Spinal cord (tissue), 9 donors: ENCODE measurements at regions not wholly inside any gene's neighbourhood (a gene's known extent, or its start where the extent isn't known, plus 50 kb on each side); places are given as distances from the start of the nearest gene placed in this dataset.
"Not testable (repeated sequence)": the region's sequence is repeated elsewhere in the genome, so short reads cannot be mapped to it uniquely, and the experiment has no call there.

Experiments
- DNase-seq, 6 donors: peaks; one replicate each; pipeline versions ENCODE4 v3.0.0 to v3.0.0-alpha.2; 2013 to 2015; ENCODE audit warnings: low spot score in 6 of 6, low read depth in 4 of 6
- H3K27ac ChIP-seq: one replicate; pipeline ENCODE4 v1.5.1; 2013; ENCODE audit warnings: low read depth, low read length, control low read depth
- H3K27me3 ChIP-seq: one replicate; pipeline ENCODE4 v1.6.1; 2013; ENCODE audit warnings: low read length; ENCODE audit not compliant: control insufficient read depth, insufficient read depth
- H3K36me3 ChIP-seq: one replicate; pipeline ENCODE4 v1.6.1; 2013; ENCODE audit warnings: low read length; ENCODE audit not compliant: control insufficient read depth, insufficient read depth
- H3K4me1 ChIP-seq: one replicate; pipeline ENCODE4 v1.6.1; 2013; ENCODE audit warnings: low read length; ENCODE audit not compliant: control insufficient read depth, insufficient read depth
- H3K4me3 ChIP-seq: one replicate; pipeline ENCODE4 v1.5.1; 2013; ENCODE audit warnings: low read depth, low read length, control low read depth
- H3K9me3 ChIP-seq: one replicate; pipeline ENCODE4 v1.6.1; 2013; ENCODE audit warnings: low read length; ENCODE audit not compliant: control insufficient read depth, insufficient read depth
- WGBS: methylation state at CpG from one replicate; pipeline ENCODE4 v1.1.5; 2013; ENCODE audit warnings: missing lambda C conversion rate; ENCODE audit not compliant: insufficient coverage; 5-methylcytosine and 5-hydroxymethylcytosine counted together
- donor health status: healthy.

DNA sequence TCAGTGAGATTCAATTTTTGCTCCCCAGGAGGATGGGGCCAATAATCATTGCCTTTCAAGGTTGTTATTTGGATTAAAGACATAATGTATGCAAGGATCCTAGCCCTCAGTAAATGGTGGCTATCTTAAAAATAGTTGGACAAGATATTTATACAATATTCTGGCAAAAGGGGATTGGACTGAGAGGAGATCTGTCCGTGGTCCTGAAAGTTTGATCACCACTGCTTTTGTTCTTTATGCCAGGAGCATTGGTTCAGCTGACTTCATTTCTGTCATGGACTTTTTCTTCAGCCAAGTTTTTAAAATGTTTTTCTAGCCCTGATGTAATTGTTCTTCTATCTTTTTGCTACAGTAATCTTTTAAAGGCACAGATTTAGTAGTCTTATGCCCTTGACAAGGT lies 70.2 kb upstream of the TCL1A start:
- no peaks in the 10 kb centered on the region for H3K36me3 ChIP-seq
- H3K27ac ChIP-seq: no peak overlapping the region
- no peak overlapping the region for H3K4me3 ChIP-seq
- H3K27me3 ChIP-seq: peaks cover 2% of the 10 kb centered on the region
- no CpG with 5 or more reads among the region's 1 CpG for WGBS
- H3K9me3 ChIP-seq: no peaks in the 10 kb centered on the region
- no peaks in the 10 kb centered on the region for H3K4me1 ChIP-seq
- peak in 2 of 6 donors; percentile 11 to 62 for DNase-seq

DNA sequence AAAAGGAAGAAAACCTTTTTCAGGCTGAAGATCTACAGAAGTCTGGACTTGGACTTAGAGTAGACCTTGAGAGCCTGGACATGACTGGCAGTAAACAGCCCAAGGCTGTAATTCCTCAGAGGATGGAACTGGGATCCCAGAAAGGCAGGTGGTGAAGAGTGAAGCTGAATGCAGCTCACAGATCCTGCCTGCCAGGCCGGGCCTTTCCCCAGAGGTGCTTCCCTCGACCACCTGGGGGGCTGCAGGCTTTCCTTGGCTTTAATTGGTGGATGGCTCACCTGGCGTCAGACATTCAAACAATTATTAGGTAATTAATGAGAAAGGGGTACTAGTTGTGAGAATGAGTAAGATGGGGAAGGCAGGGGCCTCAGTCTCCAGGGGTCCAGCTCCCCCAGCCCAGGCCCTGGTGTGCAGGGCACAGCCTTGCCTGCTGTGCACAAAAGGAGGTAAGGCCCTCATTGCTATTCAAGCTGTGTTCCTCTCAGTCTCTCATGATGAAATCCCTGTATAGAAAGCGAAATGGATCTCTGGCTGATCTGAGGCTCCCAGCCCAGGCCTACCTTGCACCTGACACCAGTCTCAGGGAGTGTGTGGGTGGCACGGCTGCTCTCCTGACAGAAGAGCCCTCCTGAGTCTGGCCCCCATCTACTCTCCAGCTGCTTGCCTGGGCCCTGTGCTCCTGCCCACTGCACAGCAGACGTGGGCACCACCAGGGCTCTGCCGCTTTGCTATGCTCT lies 63.0 kb upstream of the TCL1A start:
- H3K27me3 ChIP-seq: no peaks in the 10 kb centered on the region
- H3K36me3 ChIP-seq: no peaks in the 10 kb centered on the region
- no peak for DNase-seq
- WGBS: 71% methylated on average over 7 of the region's 7 CpGs
- no peaks in the 10 kb centered on the region for H3K4me1 ChIP-seq
- no peaks in the 10 kb centered on the region for H3K9me3 ChIP-seq
- no peak overlapping the region for H3K4me3 ChIP-seq
- H3K27ac ChIP-seq: no peak overlapping the region

DNA sequence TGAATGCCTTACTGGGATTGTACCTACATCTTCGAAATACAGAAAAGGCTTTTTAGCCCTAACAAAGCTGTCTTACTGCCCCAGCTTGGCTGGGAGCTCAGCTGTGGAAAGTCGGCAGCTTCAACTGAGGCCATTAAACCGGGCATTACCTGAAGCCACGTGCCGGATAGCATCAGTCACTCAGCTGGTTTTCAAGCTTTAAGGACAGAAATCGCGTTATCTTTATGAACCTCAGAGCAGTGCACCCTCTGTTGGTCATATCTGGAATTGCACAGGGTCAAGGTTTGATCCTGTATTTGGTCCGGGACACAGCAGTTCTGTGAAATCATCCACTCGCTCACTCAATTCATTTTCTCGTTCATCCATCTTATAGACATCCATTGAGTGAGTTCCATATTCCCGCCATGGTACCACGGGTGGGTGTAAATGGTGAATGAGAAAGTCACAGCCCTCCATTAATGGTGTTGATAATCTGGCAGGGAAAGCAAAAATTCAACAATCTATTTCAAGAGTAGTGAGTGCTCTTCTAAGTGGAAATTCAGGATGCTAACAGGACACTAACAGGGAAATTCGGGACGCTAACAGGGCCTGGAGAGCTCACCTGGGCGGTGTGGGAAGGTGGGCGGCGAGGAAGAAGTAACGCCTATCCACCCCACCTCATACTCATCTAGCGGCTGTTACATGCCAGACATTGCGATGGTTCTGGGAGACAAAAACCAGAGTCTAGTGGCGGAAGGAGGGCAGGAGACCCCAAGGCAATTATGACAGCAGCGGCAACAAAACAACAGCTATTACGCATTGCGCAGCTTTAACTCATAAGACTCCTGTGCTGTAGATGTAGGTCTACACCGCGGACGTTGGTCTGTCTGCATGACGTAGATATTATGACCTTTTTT lies 60.6 kb upstream of the TCL1A start:
- peak in 2 of 6 donors; percentile 51 to 71 for DNase-seq
- Histone ChIP-seq H3K27ac (no peak overlapping the region), H3K9me3 (no peaks in the 10 kb centered on the region), H3K36me3 (no peaks in the 10 kb centered on the region), H3K4me1 (no peaks in the 10 kb centered on the region), H3K27me3 (no peaks in the 10 kb centered on the region), H3K4me3 (no peak overlapping the region)
- WGBS: 68% methylated on average over 18 of the region's 28 CpGs

DNA sequence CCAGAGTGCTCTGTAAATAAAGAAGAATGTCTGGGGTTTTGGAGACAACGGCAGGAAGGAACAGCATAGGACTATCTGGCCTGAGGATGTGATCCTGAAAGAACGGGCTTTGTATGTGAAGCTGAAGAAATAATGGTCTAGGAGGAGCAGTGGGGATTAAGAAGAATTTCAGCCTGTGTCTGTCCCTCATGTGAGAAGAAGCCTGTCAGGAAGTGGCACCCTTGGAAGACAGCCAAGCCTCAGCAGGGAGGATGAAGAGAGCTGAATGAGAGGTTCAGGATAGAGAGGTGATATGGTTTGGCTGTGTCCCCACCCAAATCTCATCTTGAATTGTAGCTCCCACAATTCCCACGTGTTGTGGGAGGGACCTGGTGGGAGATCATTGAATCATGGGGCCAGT lies 56.9 kb upstream of the TCL1A start:
- no peak overlapping the region for H3K4me3 ChIP-seq
- no peaks in the 10 kb centered on the region for H3K36me3 ChIP-seq
- no peaks in the 10 kb centered on the region for H3K27me3 ChIP-seq
- no peak overlapping the region for H3K27ac ChIP-seq
- H3K4me1 ChIP-seq: no peaks in the 10 kb centered on the region
- H3K9me3 ChIP-seq: no peaks in the 10 kb centered on the region
- no peak for DNase-seq
- 78% methylated on average over 2 of the region's 3 CpGs for WGBS

DNA sequence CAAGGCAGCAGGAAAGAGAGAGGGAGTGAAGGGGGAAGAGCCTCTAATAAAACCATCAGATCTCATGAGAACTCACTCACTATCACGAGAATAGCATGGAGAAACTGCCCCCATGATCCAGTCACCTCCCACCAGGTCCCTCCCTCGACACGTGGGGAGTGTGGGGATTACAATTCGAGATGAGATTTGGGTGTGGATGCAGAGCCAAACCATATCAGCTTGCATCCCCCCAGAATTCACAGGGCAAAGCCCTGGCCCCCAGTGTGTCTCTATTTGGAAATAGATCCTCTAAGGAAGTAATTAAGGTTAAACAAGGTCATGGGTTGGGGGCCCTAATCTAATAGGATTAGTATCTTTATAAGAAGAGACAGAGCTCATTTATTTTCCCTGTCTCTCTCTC lies 56.1 kb upstream of the TCL1A start:
- no CpG with 5 or more reads among the region's 4 CpGs for WGBS
- Histone ChIP-seq H3K9me3 (no peaks in the 10 kb centered on the region), H3K27ac (no peak overlapping the region), H3K4me1 (no peaks in the 10 kb centered on the region), H3K36me3 (no peaks in the 10 kb centered on the region), H3K4me3 (no peak overlapping the region), H3K27me3 (no peaks in the 10 kb centered on the region)
- DNase-seq: no peak

DNA sequence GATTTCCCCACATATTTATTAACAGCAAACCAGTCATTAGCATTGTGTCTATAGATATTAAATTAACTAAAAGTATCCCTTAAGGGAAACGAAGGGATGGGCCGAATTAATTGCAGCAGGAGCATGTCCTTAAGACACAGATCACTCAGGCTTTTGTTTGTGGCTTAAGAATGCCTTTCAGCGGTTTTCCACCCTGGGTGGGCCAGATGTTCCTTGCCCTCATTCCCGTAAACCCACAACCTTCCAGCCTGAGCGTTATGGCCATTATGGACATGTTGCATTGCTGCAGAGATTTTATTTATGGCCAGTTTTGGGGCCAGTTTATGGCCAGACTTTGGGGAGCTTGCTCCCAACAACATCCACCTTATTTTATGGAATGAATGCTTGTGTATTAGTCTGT lies 55.5 kb upstream of the TCL1A start:
- not testable (repeated sequence) for H3K4me3 ChIP-seq, H3K27ac ChIP-seq, H3K36me3 ChIP-seq, DNase-seq, H3K27me3 ChIP-seq, H3K9me3 ChIP-seq, H3K4me1 ChIP-seq
- WGBS: no CpG with 5 or more reads among the region's 5 CpGs

DNA sequence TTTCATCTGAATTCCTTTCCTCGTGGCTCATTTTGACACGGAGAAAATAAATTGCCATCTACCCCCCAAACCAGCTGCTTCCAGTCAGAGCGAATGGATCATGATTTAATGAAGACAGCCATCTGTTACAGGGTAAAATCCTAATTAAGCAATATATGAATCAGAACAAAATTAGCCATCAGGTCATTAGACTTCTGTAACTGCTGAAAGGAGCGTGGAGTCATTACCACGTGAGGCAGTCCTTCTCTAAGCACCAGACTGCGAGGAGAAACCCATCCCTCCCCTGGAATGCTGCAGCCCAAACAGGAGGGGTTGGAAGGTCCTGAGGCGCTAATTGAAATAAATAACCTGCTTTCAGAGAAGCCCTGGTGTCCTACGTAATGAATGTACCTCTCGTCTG lies 51.1 kb upstream of the TCL1A start:
- no peaks in the 10 kb centered on the region for H3K27me3 ChIP-seq
- no peak overlapping the region for H3K4me3 ChIP-seq
- H3K9me3 ChIP-seq: no peaks in the 10 kb centered on the region
- no peaks in the 10 kb centered on the region for H3K4me1 ChIP-seq
- 58% methylated on average over 7 of the region's 9 CpGs for WGBS
- H3K36me3 ChIP-seq: no peaks in the 10 kb centered on the region
- H3K27ac ChIP-seq: no peak overlapping the region
- peak in 2 of 6 donors; percentile 40 to 85 for DNase-seq

DNA sequence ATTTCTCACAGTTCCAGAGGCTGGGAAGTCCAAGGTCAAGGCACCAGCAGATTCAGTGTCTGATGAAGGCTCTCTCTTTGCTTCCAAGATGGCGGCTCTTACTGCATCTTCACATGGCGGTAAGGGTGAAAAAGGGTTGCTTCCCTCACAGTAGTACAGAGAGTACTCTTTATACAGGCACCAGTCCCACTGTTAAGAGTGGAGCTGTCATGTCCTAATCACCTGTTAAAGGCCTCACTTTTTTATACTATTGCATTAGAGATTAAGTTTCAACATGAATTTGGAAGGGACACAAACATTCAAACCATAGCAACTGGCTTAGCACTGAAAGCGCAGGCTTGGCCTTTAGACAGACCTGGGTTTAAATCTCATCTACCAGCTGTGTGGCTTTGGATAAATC lies 50.0 kb upstream of the TCL1A start:
- 100% methylated on average over 1 of the region's 3 CpGs for WGBS
- no peaks in the 10 kb centered on the region for H3K4me1 ChIP-seq
- H3K27me3 ChIP-seq: no peaks in the 10 kb centered on the region
- no peak overlapping the region for H3K27ac ChIP-seq
- no peak overlapping the region for H3K4me3 ChIP-seq
- H3K9me3 ChIP-seq: no peaks in the 10 kb centered on the region
- H3K36me3 ChIP-seq: no peaks in the 10 kb centered on the region
- no peak for DNase-seq
